ENCODE measurements at regions not wholly inside any gene's neighbourhood (a gene's known extent, or its start where the extent isn't known, plus 50 kb on each side); places are given as distances from the start of the nearest gene placed in this dataset.

DNA sequence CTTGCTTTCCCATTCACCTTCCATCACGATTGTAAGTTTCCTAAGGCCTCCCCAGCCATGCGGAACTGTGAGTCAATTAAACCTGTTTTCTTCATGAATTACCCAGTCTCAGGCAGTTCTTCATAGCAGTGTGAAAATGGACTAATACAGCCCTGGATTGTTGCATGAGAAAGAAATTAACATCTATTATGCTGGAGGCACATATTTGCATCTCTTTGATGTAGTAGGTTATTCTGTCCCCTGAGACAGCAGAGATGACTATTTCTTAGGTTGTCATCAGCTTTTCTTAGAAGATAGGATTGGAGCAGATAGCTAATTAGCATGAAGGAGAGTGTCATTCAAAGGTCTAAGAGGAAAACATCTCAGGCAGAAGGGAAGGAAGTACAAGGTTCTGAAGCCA is 166.2 kb downstream of the OMA1 start:
- DNase-seq (ENCODE audit: low spot score) = no peak

DNA sequence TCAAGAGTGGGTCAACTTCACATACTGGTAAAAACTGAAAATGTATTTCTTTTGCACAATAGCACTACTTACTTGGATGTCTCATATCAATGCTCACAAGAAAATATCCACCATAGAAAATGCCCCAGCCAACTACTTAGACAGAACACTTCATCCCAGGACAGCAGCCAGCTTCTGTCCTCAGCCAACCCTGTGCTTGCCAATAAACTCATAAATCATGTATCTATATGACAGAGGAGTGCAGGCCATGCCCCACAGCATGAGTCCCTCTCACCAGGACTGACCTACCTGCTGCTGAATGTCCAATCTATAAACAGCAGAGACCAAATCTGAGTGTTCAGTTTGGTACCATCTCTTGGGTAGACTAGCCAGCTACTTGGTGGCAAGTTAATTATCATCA is 179.3 kb downstream of the OMA1 start:
- DNase-seq (ENCODE audit: low spot score) = no peak

DNA sequence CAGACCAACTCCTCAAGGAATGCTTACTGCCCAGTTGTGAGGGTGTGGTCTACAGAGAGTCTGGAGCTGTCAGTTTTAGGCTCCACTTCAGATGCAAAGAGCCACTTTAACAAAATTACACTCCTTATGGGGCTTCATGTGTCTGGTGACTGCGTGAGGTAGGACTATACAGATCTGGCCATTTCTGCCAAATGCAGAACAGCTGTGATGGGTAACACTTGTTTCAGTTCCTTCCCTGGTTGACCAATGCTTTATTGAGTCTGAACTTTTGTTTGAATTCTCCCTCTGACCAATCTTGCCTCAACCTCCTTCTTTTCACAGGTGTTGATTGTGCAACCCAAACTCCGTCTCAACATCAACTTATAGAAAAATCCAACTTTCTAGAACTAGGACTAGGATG is 181.2 kb downstream of the OMA1 start:
- DNase-seq (ENCODE audit: low spot score) = no peak

- DNase-seq (ENCODE audit: low spot score) = no peak
These were observed 182.9 kb downstream of the OMA1 start for GRCh38 chr1:58363585-58363984.

DNA sequence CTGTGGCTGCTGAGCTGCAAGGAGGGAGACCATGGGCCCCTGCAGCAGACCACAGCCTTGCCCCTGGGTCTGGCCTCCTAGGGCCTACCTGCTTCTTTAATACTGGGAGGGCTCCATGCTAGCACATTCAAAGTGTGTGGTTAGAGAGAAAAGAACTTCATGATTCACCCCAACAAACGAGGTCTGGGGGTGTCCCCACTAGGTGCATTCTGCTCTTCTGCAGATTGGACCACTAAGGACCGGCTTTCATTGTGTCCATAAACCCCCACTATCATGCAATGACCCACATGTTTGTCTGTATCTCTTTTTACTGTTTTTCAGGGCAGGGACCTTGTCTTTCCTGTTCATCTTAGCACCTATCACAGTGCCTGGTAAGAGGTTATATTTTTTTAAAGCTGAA is 185.4 kb downstream of the OMA1 start:
- DNase-seq (ENCODE audit: low spot score) = no peak

DNA sequence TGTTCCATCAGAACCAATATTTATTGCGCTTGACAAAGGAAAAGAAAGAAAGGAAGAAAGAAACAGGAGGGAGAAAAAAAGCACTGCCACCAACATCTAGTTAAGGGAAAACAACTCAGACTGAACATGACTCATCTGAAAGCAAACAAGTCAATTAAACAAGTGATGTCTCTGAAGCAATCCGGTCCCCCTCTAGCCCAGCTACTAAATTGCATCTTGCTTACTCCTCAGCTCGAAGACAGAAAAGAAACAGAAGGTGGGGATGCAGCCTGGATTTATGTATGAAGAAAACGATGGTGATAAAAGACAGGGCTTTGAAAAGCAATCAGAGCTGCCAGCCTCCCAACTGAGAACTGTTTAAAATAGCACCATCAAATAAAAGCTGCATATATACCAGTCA is 188.2 kb downstream of the OMA1 start:
- peak; percentile 33 for DNase-seq (ENCODE audit: low spot score)

DNA sequence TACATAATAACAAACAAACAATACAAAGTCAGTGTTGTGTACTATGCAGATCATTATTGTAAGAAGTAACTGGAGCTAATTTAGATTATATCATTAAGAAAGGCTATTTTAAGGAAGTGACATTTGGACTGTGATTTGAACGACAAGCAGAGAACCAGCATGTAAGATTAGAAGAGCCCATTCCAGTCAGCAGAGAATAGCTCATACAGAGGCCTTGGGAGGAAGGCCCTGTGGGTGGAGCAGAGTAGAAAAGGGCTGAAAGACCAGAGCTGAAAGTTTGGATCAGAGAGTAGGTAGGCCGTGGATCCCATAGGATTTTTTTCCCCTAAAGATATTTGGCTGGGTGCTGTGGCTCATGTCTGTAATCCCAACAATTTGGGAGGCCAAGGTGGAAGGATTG is 190.1 kb downstream of the OMA1 start:
- no peak for DNase-seq (ENCODE audit: low spot score)

DNA sequence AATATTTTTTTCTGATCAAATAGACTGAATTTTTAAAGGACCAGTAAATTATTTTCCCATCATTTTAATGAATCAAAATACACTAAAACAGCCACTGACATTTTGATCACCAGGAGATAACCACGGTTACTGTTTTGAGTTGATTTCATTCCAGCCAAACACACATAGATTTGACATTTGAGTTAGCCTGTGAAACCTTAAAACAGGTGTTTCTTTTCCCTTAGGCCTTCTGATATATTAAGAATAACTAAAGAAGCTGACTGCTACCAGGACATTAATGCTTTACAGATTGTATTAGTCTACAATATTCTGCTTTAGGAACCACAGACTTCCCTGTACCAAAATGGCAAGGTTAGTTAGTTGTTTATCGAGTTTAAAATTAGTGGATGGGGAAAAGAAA is 193.4 kb downstream of the OMA1 start:
- no peak for DNase-seq (ENCODE audit: low spot score)

GRCh38 chr1:58352476-58353092 is 193.9 kb downstream of the OMA1 start:
- no peak for DNase-seq (ENCODE audit: low spot score)

- DNase-seq (ENCODE audit: low spot score) = no peak
These were observed 200.5 kb downstream of the OMA1 start for GRCh38 chr1:58346036-58346355.

GRCh38 chr1:58345215-58346035 is 201.1 kb downstream of the OMA1 start:
- no peak for DNase-seq (ENCODE audit: low spot score)

DNA sequence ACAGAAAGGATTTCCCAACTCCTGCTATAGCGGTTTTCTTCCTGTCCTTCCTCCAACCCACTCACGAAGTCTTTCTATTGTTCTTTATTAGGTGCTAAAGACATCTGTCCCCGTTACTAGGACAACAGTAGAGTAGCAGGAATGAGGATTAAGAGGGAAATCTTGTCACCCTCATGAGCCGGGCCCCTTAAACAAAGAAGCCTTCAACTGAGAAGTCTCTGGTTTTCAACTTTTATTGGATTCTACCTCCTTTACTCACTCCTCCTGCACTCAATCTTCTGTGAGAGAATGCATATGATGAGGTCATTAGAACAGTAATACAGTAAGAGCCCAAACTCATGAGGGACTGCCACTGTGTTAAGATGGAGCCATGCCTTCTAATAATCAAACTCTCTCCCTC is 206.3 kb downstream of the OMA1 start:
- no peak for DNase-seq (ENCODE audit: low spot score)

DNA sequence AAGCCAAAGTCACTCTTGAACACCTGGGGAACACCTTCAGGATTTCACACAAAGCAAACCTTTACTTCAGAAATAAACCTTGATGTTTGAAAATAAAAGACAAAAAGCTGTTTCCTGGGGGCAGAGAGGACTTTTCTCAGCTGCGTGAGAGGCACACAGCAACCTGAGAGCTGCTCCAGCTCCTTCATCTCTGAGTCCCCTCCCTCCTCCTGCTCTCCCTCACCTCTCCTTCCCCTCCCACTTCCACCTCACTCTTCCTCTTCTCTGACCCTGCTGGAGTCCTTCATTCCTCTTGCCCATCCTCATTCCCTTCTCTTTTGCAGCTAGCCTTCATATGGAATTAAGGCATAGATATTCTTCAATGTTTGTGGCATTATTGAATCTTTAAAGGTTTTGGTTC is 208.4 kb downstream of the OMA1 start:
- no peak for DNase-seq (ENCODE audit: low spot score)

DNA sequence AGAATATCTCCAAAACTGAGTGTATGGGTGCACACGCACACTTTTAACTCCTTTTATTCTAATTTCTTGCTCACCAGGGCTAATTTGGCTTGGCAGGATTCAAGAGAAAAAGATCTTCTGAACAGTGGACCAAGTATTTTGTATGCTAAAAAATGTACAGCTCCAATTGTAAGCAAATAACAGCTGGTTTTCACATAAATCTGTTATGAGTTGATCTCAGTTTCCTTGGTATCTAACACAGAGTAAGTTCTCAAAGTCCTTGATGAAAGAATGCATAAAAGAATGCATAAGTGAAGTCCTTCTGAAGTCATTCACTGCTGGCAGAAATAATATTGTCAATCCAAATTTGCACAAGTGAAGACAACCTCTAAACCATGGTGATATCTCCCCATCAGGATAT is 213.0 kb downstream of the OMA1 start:
- DNase-seq (ENCODE audit: low spot score) = no peak

GRCh38 chr1:58331156-58331555 is 215.4 kb downstream of the OMA1 start:
- no peak for DNase-seq (ENCODE audit: low spot score)

DNA sequence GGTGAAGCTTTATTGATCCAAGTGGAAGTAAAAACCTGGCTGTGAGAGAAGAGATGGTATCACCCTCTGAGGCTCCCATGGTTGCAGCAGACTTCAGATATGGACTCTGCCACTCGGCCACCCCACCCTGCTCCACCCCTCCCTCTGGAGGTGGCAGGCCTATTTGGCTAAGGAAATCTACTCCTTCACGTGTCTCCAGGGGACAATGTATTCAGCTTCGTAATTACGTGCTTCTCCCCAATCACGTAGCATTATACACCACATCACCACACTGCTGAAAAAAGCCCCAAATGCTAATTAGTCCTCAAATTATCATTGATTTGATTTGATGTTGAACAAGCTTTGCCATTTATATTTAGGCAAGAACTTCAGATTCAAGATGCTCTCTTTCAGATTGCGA is 220.7 kb downstream of the OMA1 start:
- DNase-seq (ENCODE audit: low spot score) = no peak

DNA sequence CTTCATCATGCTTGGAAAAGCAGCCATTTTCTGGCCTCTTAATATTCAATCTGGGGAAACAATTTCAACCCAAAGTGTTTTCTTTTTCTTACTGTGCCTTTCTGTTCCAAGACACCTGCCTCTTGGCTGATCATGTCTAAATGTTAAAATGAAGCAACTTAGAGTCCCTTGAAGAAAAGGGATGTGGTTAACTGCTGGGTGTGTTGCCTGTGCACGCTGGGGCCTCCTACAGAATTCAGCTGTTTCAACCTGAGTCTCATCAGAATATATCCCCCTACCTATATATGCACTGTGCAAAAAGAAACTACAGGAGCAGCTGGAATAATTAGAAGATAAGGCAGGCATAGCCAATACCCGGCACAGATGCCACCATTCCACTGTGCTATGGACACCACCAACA is 222.0 kb downstream of the OMA1 start:
- DNase-seq (ENCODE audit: low spot score) = no peak

- no peak for DNase-seq (ENCODE audit: low spot score)
These were observed 228.1 kb downstream of the OMA1 start for GRCh38 chr1:58318157-58319005.

DNA sequence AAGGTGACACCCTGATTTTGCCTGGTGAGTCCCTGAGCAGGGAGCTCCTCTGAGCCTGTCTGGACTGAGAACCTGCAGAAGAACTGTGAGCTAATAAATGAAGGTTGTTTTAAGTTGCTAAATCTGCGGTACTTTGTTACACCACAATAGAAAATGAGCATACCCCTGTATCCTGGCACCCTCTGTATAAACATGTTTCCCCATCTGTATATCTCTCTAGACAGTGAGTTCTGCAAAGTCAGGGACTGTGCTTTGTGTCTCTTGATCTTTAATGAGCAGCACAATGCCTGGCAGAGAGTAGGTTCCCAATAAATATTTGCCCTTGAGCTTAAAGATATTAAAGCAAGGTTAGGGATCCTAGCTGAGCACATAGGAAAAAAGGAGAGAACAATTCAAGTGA is 228.8 kb downstream of the OMA1 start:
- DNase-seq (ENCODE audit: low spot score) = no peak

- no peak for DNase-seq (ENCODE audit: low spot score)
These were observed 229.4 kb downstream of the OMA1 start for GRCh38 chr1:58317086-58317485.

DNA sequence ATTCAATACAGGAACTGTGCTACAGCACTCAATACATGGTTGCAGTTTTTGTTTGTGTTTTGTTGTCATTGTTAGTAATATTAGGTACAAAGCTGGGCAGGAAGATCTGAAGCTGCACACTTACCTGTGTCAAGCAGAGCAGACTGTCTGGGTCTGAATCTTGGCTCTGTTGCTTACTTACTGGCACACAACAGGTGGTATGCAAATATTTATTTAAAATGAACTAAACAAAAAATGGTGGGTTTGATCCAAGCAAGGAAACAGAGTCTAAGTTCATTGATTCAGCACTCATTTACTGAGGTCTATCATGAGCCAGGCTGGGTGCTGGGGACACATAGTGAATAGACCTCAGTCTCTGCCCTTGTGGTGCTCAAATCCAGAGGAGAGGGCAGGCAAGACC is 230.4 kb downstream of the OMA1 start:
- no peak for DNase-seq (ENCODE audit: low spot score)

DNA sequence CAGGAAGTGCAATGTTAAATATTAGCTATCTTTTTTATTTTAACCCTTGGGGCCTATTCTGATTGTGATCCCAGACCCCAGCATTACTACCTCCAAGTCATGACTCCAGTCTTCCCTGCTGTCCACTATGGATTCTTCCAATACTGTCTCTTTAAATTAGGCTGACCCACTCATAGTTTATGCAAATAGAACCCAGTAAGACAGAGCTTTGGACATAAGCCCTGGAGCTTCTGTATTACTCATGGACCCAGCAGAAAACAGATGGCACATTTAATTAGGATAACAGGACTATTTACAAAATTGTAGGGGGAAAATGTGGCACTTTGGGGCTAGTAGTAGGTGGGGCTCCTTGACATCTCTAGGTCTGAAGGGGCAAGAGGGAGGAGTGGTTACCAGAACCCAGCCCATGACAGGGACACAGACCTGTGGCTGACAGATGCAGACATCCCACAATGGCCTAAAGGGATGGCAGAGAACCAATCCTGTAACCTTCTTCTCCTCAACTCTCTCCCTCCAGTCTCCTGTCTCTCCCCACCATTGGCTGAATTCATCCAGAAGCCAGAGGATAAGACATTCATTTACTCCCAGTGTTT is 233.5 kb downstream of the OMA1 start:
- no peak for DNase-seq (ENCODE audit: low spot score)

DNA sequence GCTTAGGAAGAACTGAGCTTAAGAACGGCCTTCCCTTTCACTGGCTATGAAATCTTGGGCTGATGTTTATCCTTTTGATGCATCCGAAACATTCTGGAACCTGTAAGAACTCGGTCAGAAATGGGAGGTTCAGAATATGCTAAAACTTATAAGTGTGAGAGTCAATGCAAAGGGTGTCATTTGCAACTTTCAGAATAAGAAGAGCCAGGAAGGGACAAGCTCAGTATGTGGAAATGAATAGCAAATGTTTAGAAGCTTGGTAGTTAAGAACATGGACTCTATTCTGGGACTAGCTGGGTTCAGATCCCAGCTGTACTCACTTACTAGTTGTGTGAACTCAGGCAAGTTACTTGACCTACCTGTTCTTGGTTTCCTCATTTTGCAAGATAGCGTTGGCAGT is 234.1 kb downstream of the OMA1 start:
- no peak for DNase-seq (ENCODE audit: low spot score)
